Adipocyte (in vitro differentiated cells): ENCODE measurements at regions not wholly inside any gene's neighbourhood (a gene's known extent, or its start where the extent isn't known, plus 50 kb on each side); places are given as distances from the start of the nearest gene placed in this dataset.

Experiments used
- DNase-seq: peaks from one replicate; pipeline ENCODE4 v3.0.0-alpha.2; 2015; ENCODE audit warnings: low read depth
- H3K27me3 ChIP-seq: replicated peaks from 2 replicates; pipeline ENCODE4 v1.7.0; 2013; ENCODE audit warnings: mild to moderate bottlenecking, low read length, moderate library complexity; ENCODE audit not compliant: control insufficient read depth, insufficient read depth
- H3K36me3 ChIP-seq: 2 replicates; pipeline ENCODE4 v1.7.0; 2013; ENCODE audit warnings: low read length, mild to moderate bottlenecking, moderate library complexity; ENCODE audit not compliant: control insufficient read depth, insufficient read depth, severe bottlenecking
- H3K4me1 ChIP-seq: 2 replicates; pipeline ENCODE4 v1.7.0; 2013; ENCODE audit warnings: mild to moderate bottlenecking, low read length, moderate library complexity; ENCODE audit not compliant: control insufficient read depth, insufficient read depth
- H3K4me3 ChIP-seq: 2 replicates; pipeline ENCODE4 v1.7.0; 2013; ENCODE audit warnings: mild to moderate bottlenecking, low read length, moderate library complexity
- H3K9ac ChIP-seq: 2 replicates; pipeline ENCODE4 v1.7.0; 2013; ENCODE audit warnings: mild to moderate bottlenecking, low read length, moderate library complexity
- H3K9me3 ChIP-seq: 2 replicates; pipeline ENCODE4 v1.7.0; 2013; ENCODE audit warnings: mild to moderate bottlenecking, low read length, moderate library complexity; ENCODE audit not compliant: control insufficient read depth

DNA sequence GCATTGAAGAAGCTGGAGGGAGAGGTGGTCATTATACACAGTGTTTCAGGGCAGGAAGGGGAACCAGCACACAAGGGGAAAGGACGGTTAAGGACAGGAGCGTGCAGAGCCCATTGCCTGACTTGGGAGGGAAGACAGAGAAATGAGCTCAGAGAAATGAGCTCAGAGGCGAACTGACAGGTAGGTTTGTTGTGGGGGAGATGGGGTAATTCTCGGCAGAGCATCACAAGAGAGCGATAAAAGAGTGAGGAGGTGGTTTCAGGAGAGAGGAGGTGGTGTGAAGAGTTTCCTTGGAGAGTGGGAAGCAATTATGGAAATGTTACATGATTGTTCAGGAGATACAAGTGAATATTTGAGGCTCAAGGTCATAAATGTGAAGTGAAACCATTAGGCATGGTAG lies 61.0 kb downstream of the MRGPRX1 start:
- no peak overlapping the region for H3K4me3 ChIP-seq
- no peaks in the 10 kb centered on the region for H3K4me1 ChIP-seq
- no peak overlapping the region for H3K9ac ChIP-seq
- H3K36me3 ChIP-seq: no peaks in the 10 kb centered on the region
- peaks cover 16% of the 10 kb centered on the region for H3K27me3 ChIP-seq
- DNase-seq: no peak
- H3K9me3 ChIP-seq: no peaks in the 10 kb centered on the region

DNA sequence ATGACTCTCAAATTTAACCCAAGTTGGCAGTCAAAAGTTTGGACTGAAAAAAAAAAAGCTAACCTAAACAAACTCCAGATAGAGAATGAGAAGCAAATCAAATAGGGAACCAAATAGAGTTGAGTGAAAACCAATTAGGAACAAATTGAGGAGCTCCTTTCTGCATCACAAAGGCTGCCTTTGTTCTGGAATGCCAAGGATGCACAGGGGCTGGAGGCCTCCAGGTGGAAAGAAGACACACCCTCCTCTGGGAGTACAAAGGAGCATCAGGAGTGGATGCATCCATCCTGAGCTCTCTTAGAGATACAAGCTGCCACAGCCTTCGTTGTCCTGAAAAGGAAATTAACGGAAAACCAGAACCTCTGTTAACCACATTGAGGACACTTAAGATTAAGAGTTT lies 73.3 kb downstream of the MRGPRX1 start:
- peaks cover 9% of the 10 kb centered on the region for H3K9me3 ChIP-seq
- no peaks in the 10 kb centered on the region for H3K4me1 ChIP-seq
- H3K4me3 ChIP-seq: no peak overlapping the region
- H3K36me3 ChIP-seq: no peaks in the 10 kb centered on the region
- no peak overlapping the region for H3K9ac ChIP-seq
- H3K27me3 ChIP-seq: peaks cover 21% of the 10 kb centered on the region
- DNase-seq: no peak

DNA sequence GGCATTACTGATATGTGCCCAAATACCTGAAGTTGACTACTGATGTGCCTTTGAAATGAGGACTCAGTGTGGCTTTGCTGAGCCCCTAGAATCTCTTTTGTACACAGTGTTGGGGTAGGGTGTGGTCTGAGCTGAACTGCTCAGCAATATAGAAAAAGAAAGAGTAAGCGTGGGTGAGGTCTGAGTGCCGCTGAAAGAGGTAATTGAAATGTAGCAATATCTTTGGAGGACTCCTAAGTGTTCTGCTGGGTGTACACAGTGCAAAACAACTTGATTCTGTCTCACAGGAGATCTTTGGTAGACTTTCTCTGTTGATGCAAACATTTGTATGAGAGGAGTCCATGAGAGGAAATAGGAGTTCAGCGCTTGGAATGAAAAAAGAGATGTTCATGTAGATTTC lies 73.7 kb upstream of the PTPN5 start:
- Histone ChIP-seq H3K9me3 (peaks cover 8% of the 10 kb centered on the region), H3K27me3 (peaks cover 21% of the 10 kb centered on the region), H3K4me3 (no peak overlapping the region), H3K36me3 (no peaks in the 10 kb centered on the region), H3K9ac (no peak overlapping the region), H3K4me1 (no peaks in the 10 kb centered on the region)
- DNase-seq: no peak

DNA sequence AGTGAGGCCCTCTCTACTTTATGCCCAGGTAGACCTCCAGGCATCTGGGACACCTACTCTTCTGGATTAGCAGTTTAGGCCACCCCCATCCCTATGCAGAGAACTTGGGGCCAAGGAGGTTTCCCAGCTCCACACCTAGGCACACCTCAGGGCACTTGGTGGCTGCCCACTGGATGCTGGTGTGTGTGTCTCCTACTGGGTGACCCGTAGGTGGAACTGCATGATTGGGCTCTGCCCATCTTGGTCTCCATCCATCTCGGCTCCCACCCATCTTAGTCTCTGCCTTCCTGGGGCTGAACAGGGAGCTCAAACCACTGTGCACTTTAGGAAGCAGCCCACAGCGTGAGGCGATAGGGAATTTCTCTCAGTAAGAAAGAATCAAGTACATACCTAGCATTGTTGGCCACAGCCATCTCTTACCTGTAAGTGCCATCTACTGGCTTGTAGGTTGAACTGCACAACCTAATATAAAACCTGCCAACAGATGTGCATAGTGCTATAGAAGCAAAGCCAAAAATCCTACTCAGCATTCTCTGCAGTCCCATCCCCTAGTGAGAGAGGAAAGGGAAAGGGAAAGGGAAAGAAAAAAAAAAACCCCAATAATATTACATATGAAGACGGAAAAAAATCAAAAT lies 61.6 kb upstream of the PTPN5 start:
- Histone ChIP-seq H3K4me3 (no peak overlapping the region), H3K4me1 (no peaks in the 10 kb centered on the region), H3K36me3 (no peaks in the 10 kb centered on the region), H3K9me3 (peaks cover 10% of the 10 kb centered on the region), H3K9ac (no peak overlapping the region), H3K27me3 (peaks cover 19% of the 10 kb centered on the region)
- DNase-seq: peak; percentile 15

DNA sequence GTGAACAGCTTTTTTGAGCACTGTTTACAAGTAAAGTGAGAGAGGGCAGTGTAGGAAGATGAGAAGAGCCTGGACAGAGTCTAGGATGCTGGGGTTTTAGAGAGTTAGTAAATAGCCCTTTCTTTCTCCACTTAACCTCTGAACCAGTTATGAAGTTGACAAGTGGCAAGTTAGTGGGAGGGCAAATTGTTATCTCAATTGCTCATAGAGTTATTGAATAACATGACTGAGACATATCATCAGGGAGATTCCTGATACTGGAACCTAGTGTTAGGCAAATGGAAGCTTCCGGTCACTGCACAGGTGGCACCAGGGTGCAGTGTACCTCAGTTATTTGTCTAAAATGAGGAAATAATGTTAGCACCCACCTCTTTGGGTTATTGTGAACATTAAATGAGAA lies 57.8 kb upstream of the PTPN5 start:
- H3K27me3 ChIP-seq: peaks cover 25% of the 10 kb centered on the region
- H3K36me3 ChIP-seq: no peaks in the 10 kb centered on the region
- peaks cover 2% of the 10 kb centered on the region for H3K9me3 ChIP-seq
- no peak for DNase-seq
- H3K4me3 ChIP-seq: no peak overlapping the region
- no peak overlapping the region for H3K9ac ChIP-seq
- no peaks in the 10 kb centered on the region for H3K4me1 ChIP-seq

DNA sequence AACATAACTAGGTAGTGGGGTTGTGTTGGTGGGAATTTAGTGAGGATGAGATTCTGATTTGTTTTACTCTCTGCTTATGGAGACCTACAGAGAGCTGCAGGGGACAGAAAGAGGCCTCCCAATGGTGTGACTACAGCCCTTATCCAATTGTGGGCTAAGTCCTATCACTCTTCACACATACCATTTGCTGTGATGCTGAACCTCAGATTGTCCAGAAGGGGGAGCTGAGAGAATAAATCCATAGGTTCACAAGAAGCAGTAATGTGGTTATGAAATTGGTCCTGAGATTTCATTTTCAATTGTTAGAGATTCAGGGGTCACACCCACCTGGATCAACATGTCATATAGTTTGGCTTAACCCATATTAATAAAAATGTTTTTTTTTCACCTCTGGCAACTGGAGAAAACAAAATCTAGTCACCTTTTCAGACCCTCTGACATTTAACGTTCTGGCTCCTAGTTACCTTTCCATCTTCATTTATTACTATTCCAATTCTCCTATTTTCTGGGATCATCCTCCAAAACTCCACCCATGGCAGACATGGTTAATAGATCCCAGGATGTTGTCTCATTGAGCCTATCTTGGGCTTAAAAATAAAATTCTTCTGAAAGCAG lies 53.3 kb upstream of the PTPN5 start:
- peak; percentile 47 for DNase-seq

More for the DNA sequence above, 53.3 kb upstream of the PTPN5 start:
- H3K27me3 ChIP-seq: peaks cover 16% of the 10 kb centered on the region
- peaks cover 16% of the 10 kb centered on the region for H3K9me3 ChIP-seq
- H3K36me3 ChIP-seq: no peaks in the 10 kb centered on the region
- H3K9ac ChIP-seq: no peak overlapping the region
- H3K4me3 ChIP-seq: no peak overlapping the region
- H3K4me1 ChIP-seq: no peaks in the 10 kb centered on the region
